GM21381 (cell line): ENCODE measurements at regions not wholly inside any gene's neighbourhood (a gene's known extent, or its start where the extent isn't known, plus 50 kb on each side); places are given as distances from the start of the nearest gene placed in this dataset.
A peak's percentile ranks its signal among the peaks of the same experiment; 100 is the strongest.

Experiments used
- ATAC-seq: cut with Tn5 transposase; IDR thresholded peaks from one replicate; pipeline ENCODE4 v1.9.1; 2021; ENCODE audit warnings: mild to moderate bottlenecking, moderate library complexity; ENCODE audit not compliant: unreplicated experiment

DNA sequence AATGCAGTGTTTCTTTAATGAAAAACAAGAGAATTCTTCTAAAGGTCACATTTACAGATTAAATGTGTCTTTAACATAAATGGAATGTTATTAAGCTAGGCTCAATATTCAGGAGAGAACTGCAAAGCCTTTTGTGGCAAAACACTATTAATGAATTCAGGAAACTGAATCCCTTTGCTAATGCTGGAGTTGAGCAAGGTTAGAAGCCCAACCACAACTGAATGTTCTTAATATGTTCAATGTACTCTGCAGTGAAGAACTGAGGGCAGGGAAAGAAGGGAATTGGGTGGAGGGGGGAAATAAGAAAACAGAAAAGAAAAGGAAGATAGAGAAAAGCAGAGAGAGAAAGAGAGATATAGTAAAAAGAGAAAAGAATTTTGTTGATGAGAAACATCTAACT, 276.7 kb upstream of the TMEM161B start:
- no peak for ATAC-seq

DNA sequence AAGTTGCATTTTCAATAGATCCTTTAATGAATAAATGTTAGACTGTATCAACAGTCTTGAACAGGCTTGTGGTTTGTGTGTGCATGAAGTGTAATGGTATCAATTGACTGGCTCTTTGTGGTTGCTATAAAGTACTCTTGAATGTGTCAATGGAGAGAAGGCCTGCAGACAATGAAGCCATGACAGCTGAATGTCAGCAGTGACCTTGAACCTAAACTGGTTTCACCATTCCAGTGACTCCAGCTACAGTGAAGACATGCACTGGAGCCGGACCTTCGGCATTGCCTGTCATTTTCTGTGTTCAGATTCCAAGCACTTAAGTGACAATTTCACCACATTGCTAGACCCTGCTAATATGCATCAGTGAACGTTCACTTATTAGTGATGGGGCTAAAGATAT, 276.0 kb upstream of the TMEM161B start:
- no peak for ATAC-seq

DNA sequence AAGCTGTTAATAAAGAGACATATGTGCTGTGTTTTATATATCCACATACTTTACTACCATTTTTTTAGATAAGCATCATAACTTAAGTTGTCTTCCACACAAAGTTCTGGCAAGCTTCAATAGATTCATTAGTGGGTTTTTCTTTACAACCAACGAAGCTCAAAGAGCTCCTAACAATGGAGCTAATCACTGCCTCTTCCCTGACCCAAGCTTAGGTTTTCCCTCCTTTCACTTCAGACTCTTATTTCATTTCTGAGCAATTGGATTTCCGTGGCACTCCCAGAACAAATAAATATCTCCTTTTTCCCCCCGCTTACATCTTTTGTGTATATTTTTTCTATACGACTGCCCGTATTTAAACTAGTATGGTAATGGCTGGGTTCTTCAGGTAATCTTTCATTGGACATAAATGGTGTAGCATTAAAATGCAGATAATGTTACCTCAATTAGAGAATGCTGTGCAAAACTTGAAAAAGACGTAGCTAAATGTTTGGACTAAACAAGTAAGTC, 275.5 kb upstream of the TMEM161B start:
- ATAC-seq: no peak

GRCh38 chr5:88542786-88543185, 274.1 kb upstream of the TMEM161B start:
- no peak for ATAC-seq

DNA sequence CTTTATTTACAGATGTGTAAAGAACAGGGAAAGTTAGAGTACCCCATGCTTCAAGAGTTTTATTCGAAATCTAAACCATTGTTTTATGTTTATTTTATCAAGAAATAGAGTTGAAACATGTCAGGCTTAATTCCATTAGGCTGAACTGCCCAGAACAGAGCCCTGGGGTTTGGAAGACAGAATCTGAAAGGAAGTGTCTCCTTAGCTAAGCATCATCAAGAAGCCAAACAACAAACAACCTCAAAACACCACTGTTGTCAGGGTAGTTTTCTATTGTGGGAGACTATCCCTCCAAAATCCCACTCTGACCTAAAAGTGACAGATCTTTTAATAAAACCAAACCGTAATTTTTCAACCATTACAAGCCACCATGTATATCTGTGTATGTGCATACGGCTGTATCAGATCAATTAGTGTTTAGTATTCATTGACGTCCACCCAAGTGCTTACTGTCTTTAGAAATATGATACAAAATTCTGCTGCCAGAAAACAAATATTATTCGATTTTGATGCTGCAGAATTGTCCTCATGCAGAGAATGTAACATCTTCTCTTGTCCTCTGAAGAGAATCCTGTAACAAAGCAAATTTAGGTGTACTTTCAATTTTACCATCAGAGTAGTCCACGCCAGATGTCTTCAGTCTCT, 271.9 kb upstream of the TMEM161B start:
- ATAC-seq: no peak

- ATAC-seq: no peak
Observed at GRCh38 chr5:88539693-88540365, 271.2 kb upstream of the TMEM161B start.

GRCh38 chr5:88539026-88539425, 270.4 kb upstream of the TMEM161B start:
- ATAC-seq: no peak

DNA sequence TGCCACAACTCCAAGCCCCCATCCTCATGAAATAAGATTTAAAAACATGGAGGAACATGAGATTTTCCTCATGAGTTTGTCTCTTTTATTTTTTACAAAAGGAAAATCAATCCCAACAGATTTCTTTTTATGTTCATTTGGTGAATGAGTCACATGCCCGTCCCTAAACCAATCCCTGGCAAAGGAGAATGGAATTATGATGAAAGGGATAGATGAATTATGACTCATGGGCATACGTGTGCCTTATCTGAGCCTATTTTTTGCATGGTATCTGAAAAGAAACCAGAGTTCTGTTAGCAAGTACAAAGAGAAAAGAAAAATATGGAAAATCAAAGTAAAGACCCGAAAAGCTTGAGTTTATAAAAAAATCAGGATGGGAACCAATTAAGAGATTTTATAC, 267.5 kb upstream of the TMEM161B start:
- no peak for ATAC-seq

DNA sequence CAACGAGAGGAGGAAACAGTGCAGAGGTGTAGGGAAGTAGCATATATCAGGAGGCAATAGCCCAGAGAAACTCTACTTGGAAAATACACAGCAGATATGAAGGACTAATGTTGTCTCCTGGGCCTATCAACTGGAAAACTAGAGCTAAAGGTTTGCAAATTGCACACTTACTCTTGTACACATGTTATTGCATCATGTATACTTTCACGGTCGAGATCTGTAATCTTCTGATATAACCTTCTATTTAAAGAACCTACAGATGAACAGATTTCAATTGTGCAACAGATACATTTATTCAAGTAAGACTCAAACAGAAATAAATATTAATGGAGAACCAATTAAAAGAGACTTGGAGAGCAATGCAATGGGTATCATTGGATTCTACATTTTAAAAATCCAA, 256.3 kb upstream of the TMEM161B start:
- no peak for ATAC-seq

DNA sequence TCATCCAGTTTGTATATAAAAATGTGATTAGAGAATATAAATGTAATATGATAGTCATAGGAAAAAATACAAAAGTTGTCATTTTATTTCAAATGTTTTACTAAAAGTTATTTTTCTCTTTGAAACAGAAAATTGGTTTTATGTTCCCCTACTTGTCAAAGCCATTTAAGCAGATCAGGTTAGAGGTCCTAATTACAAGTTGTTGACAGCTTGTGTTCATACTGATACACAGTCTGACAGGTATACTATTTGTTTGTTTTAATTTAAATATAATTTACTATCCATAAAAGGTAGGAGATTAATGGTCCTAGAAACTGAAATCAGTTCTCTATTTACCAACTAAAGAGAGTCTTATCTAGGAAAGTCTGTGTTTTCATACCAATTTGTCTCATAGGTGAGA, 250.4 kb upstream of the TMEM161B start:
- ATAC-seq: no peak

GRCh38 chr5:88518131-88519016, 249.7 kb upstream of the TMEM161B start:
- no peak for ATAC-seq

DNA sequence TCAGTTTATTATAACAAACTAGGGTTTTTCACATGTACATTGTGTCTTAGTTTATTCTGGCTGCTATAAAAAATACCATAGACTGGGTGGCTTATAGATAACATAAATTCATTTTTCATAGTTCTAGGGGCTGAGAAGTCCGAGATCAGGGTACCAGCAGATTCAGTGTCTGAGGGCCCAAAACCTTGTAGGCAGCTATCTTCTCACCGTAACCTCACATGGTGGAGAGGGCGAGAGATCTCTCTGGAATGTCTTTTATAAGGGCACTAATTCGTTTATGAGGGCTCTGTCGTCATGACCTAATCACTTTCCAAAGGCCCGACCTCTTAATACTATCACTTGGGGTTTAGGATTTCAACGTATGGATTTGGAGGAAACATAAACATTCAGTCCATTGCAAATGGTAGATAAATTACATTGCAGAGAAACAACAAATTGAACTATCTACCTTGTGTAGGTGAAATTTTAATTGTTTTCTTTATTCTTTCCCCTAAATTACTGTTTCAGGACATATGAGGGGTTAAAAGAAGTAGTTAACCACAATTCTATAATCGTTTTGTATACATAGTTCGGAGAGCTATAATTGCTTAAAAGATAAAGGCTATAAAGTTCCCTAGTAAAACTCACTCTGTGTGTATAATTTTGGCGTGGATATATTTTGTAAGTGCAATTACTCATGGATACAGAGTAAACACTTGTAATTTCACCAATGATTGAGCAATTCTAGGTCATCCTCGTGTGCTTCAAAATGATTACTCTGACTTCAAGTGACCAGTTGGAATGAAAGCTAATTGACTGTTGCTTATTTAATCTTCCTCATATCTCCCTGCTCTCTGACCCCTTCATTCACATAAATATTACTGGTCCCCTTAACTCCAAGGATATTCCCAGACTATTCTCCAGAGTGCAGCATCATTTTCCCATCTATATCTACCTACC, 247.5 kb upstream of the TMEM161B start:
- ATAC-seq: no peak

GRCh38 chr5:88515068-88515467, 246.4 kb upstream of the TMEM161B start:
- ATAC-seq: no peak

GRCh38 chr5:88509403-88509802, 240.8 kb upstream of the TMEM161B start:
- no peak for ATAC-seq

GRCh38 chr5:88507261-88507660, 238.6 kb upstream of the TMEM161B start:
- no peak for ATAC-seq

DNA sequence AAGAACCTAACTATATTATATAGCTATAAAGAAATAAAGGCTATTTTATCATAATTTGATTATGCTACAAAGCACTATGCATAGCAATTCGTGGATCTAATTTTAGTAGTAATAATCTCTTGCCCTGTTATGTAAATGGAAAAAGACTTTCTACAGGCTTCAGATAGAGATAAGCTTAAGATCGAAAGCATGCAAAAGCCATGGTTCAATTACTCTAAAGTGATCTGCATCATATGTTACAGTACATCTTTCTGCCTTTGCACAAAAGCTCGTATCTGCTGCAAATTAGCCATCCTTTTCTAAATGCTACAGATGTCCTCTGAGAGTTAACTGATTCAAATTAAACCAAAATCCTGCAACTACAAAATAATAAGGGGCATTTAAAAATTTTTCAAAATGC, 234.8 kb upstream of the TMEM161B start:
- ATAC-seq: no peak

DNA sequence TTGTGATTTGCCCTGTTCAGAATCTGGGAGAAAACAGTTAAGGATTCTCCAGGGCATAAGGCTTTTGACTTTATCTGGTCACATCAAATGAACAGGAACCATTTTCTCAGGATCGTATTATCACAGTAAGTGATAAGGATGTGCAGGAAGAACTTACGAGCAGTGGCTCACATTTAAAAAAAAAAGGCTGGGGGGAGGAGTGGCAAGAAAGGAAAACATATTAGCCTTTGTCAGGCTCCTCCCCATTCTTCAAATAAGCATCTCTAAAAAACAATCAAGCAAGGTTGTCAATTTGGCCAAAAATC, 234.3 kb upstream of the TMEM161B start:
- no peak for ATAC-seq

GRCh38 chr5:88502179-88503040, 233.8 kb upstream of the TMEM161B start:
- ATAC-seq: peak; percentile 85

DNA sequence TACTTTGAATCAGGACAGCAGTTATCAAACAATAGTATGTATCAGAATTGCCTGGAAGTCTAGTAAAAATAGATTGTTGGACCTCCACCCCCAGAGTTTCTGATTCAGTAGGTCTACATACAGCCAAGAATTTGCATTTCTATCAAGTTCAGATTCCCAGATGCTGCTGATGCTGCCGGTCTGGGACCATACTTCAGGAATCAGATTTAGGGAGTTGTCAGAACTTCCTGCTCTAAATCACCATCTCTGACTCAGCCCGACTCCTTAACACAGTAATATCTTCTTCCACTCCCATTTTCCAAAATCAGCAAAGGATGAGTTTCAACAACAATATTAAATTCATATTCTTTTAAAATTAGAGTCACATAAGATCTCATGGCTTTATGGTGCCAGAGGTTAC, 227.2 kb upstream of the TMEM161B start:
- no peak for ATAC-seq

DNA sequence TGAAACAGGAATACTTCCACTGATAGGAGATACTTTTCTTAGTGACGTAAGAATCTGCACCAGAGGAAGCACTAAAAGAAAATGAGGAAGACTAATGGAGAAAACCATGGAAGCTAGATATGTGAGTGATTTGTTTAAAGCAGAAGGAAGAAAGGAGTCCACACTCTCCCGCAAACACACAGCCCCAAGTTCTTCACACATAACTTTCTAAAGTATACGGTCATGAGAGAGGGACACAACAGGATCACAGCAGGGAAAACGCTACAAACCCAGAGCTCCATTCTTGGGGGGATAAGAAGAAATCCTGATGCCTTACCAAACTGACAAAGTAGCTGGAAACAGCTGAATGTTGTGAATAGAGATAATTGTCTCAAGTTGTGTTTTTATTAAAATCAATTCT, 222.2 kb upstream of the TMEM161B start:
- no peak for ATAC-seq
